Erythroblast (primary cell): ENCODE measurements at regions not wholly inside any gene's neighbourhood (a gene's known extent, or its start where the extent isn't known, plus 50 kb on each side); places are given as distances from the start of the nearest gene placed in this dataset.
A peak's percentile ranks its signal among the peaks of the same experiment; 100 is the strongest.
"Not testable (repeated sequence)": the region's sequence is repeated elsewhere in the genome, so short reads cannot be mapped to it uniquely, and the experiment has no call there.

ENCODE experiments used
- DNase-seq, 2 experiments: peaks; one replicate each; lab custom pipeline; 2025; lab: John Stamatoyannopoulos, UW
- GATA1 ChIP-seq: IDR thresholded peaks from 2 replicates; pipeline ENCODE4 v1.6.1; 2011; ENCODE audit warnings: low read depth, mild to moderate bottlenecking, control low read depth, low read length, moderate library complexity
- POLR2A ChIP-seq: IDR thresholded peaks from 2 replicates; pipeline ENCODE4 v1.6.1; 2011; ENCODE audit warnings: mild to moderate bottlenecking, low read length

GRCh38 chr9:78172610-78173009 lies 63.3 kb upstream of the CEP78 start:
- not testable (repeated sequence) for DNase-seq

- DNase-seq = no peak
- TF ChIP-seq POLR2A = no peak
- no peak for TF ChIP-seq GATA1
Observed at GRCh38 chr9:78171651-78172050, 64.2 kb upstream of the CEP78 start.

- no peak for DNase-seq
- no peak for TF ChIP-seq POLR2A
- no peak for TF ChIP-seq GATA1
Observed at GRCh38 chr9:78169125-78169524, 66.8 kb upstream of the CEP78 start.

- no peak for TF ChIP-seq GATA1
- TF ChIP-seq POLR2A = no peak
- DNase-seq = no peak
Observed at GRCh38 chr9:78167356-78167755, 68.5 kb upstream of the CEP78 start.

GRCh38 chr9:78163834-78164233 lies 72.0 kb upstream of the CEP78 start:
- TF ChIP-seq POLR2A = no peak
- TF ChIP-seq GATA1 = no peak
- DNase-seq = no peak

- TF ChIP-seq GATA1 (no peak), POLR2A (no peak)
Observed at GRCh38 chr9:78158286-78158685, 77.6 kb upstream of the CEP78 start.

GRCh38 chr9:78150983-78151356 lies 84.9 kb upstream of the CEP78 start:
- no peak for TF ChIP-seq POLR2A
- TF ChIP-seq GATA1 = no peak
- DNase-seq = no peak

More at GRCh38 chr9:78158286-78158685, 77.6 kb upstream of the CEP78 start:
- DNase-seq = no peak

GRCh38 chr9:78150312-78150982 lies 85.4 kb upstream of the CEP78 start:
- DNase-seq = no peak
- TF ChIP-seq POLR2A (no peak), GATA1 (no peak)

- TF ChIP-seq GATA1 (no peak), POLR2A (no peak)
Observed at GRCh38 chr9:78149702-78150291, 86.1 kb upstream of the CEP78 start.

GRCh38 chr9:78146241-78146640 lies 89.6 kb upstream of the CEP78 start:
- TF ChIP-seq POLR2A (no peak), GATA1 (no peak)
- no peak for DNase-seq

More at GRCh38 chr9:78149702-78150291, 86.1 kb upstream of the CEP78 start:
- DNase-seq = no peak

- peak in 1 of 2 experiments; percentile 3 for DNase-seq
- TF ChIP-seq GATA1 = no peak
- TF ChIP-seq POLR2A = no peak
Observed at GRCh38 chr9:78144663-78145377, 91.1 kb upstream of the CEP78 start.

- TF ChIP-seq GATA1 (no peak), POLR2A (no peak)
- DNase-seq = no peak
Observed at GRCh38 chr9:78144008-78144381, 91.9 kb upstream of the CEP78 start.

GRCh38 chr9:78143281-78144007 lies 92.4 kb upstream of the CEP78 start:
- no peak for TF ChIP-seq POLR2A
- TF ChIP-seq GATA1 = no peak
- peak; percentile 13 to 47 for DNase-seq

- not testable (repeated sequence) for DNase-seq
Observed at GRCh38 chr9:78142264-78142663, 93.6 kb upstream of the CEP78 start.
